Natural killer cell (primary cell): ENCODE measurements at regions not wholly inside any gene's neighbourhood (a gene's known extent, or its start where the extent isn't known, plus 50 kb on each side); places are given as distances from the start of the nearest gene placed in this dataset.

Source experiments
- ATAC-seq, 3 donors: fragments of 150-1000 bp in 2 of 3; fragments of 200-7000 bp in 1 of 3; cut with Tn5 transposase; 1 replicate in 1 of 3; 2 replicates in 2 of 3; pipeline ENCODE4 v1.10.0; 2021; ENCODE audit warnings: mild to moderate bottlenecking in 2 of 3, moderate library complexity in 2 of 3
- DNase-seq, 2 donors: peaks; one replicate each; pipeline versions ENCODE4 v3.0.0 to v3.0.0-alpha.2; 2013 to 2021; ENCODE audit warnings: mixed read lengths in 1 of 2
- H3K27ac ChIP-seq: one replicate; pipeline ENCODE4 v1.5.1; 2013; ENCODE audit warnings: mild to moderate bottlenecking, low read length
- H3K27me3 ChIP-seq: one replicate; pipeline ENCODE4 v1.6.1; 2013; ENCODE audit warnings: low read length; ENCODE audit not compliant: control insufficient read depth, insufficient read depth
- H3K36me3 ChIP-seq: one replicate; pipeline ENCODE4 v1.6.1; 2013; ENCODE audit warnings: low read length; ENCODE audit not compliant: control insufficient read depth, insufficient read depth
- H3K4me1 ChIP-seq: one replicate; pipeline ENCODE4 v1.6.1; 2013; ENCODE audit warnings: low read length; ENCODE audit not compliant: control insufficient read depth, insufficient read depth
- H3K4me3 ChIP-seq: one replicate; pipeline ENCODE4 v1.5.1; 2013; ENCODE audit warnings: low read length
- H3K9me3 ChIP-seq: one replicate; pipeline ENCODE4 v1.6.1; 2013; ENCODE audit warnings: low read length; ENCODE audit not compliant: control insufficient read depth, insufficient read depth
- H3K27ac Mint-ChIP-seq, 2 donors: one replicate each; pipeline ENCODE4 v1.8.0; 2022; ENCODE audit warnings: mild to moderate bottlenecking in 2 of 2, mixed read lengths in 2 of 2, moderate library complexity in 1 of 2
- H3K27me3 Mint-ChIP-seq, 2 donors: one replicate each; pipeline ENCODE4 v1.8.0; 2022; ENCODE audit warnings: low read depth in 2 of 2, mixed read lengths in 2 of 2
- H3K36me3 Mint-ChIP-seq: one replicate; pipeline ENCODE4 v1.8.0; 2022; ENCODE audit warnings: mixed read lengths
- H3K4me1 Mint-ChIP-seq, 2 donors: one replicate each; pipeline ENCODE4 v1.8.0; 2022; ENCODE audit warnings: mixed read lengths in 2 of 2
- H3K4me3 Mint-ChIP-seq: one replicate; pipeline ENCODE4 v1.8.0; 2022; ENCODE audit warnings: mild to moderate bottlenecking, moderate library complexity, mixed read lengths
- H3K9me3 Mint-ChIP-seq, 2 donors: one replicate each; pipeline ENCODE4 v1.8.0; 2022; ENCODE audit warnings: mixed read lengths in 2 of 2
- WGBS: methylation state at CpG from one replicate; pipeline ENCODE4 v1.1.7; 2013; ENCODE audit warnings: missing lambda C conversion rate; ENCODE audit not compliant: insufficient coverage; 5-methylcytosine and 5-hydroxymethylcytosine counted together
- intact Hi-C: fragments of 100-400 bp; cut with micrococcal nuclease; formaldehyde crosslinking; loops from one replicate; pipeline ENCODE4 v1.14.2; 2022
- TF ChIP-seq, protein P1 (sequence below): fragments of 200-600 bp; IDR thresholded peaks from one replicate; pipeline ENCODE4 v1.8.0; 2022; ENCODE audit warnings: antibody characterized with exemption

- no peak overlapping the region for H3K4me3 ChIP-seq
- H3K27me3 ChIP-seq: no peaks in the 10 kb centered on the region
- no peak overlapping the region for H3K4me3 Mint-ChIP-seq
- H3K27me3 Mint-ChIP-seq: no peaks in the 10 kb centered on the region
- H3K4me1 ChIP-seq: peaks cover 29% of the 10 kb centered on the region
- DNase-seq: no peak
- 96% methylated on average over 9 of the region's 9 CpGs for WGBS
- H3K27ac Mint-ChIP-seq: peak overlapping the region in 1 of 2 donors; percentile 80
- H3K36me3 ChIP-seq: no peaks in the 10 kb centered on the region
- intact Hi-C loops: no loop called here
- no peaks in the 10 kb centered on the region for H3K36me3 Mint-ChIP-seq
- H3K9me3 ChIP-seq: no peaks in the 10 kb centered on the region
- ATAC-seq: no peak
- no peak overlapping the region for H3K27ac ChIP-seq
- TF ChIP-seq, protein P1, sequence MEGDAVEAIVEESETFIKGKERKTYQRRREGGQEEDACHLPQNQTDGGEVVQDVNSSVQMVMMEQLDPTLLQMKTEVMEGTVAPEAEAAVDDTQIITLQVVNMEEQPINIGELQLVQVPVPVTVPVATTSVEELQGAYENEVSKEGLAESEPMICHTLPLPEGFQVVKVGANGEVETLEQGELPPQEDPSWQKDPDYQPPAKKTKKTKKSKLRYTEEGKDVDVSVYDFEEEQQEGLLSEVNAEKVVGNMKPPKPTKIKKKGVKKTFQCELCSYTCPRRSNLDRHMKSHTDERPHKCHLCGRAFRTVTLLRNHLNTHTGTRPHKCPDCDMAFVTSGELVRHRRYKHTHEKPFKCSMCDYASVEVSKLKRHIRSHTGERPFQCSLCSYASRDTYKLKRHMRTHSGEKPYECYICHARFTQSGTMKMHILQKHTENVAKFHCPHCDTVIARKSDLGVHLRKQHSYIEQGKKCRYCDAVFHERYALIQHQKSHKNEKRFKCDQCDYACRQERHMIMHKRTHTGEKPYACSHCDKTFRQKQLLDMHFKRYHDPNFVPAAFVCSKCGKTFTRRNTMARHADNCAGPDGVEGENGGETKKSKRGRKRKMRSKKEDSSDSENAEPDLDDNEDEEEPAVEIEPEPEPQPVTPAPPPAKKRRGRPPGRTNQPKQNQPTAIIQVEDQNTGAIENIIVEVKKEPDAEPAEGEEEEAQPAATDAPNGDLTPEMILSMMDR: no peak
- no peaks in the 10 kb centered on the region for H3K9me3 Mint-ChIP-seq
- H3K4me1 Mint-ChIP-seq: peaks cover 45 to 58% of the 10 kb centered on the region in 2 donors
Measured at GRCh38 chr2:8494151-8494550, 187.7 kb upstream of the ID2 start.

GRCh38 chr2:8494589-8494988 is 187.3 kb upstream of the ID2 start:
- no peaks in the 10 kb centered on the region for H3K27me3 Mint-ChIP-seq
- no peak for ATAC-seq

GRCh38 chr2:8495189-8495989 is 186.5 kb upstream of the ID2 start:
- intact Hi-C loops: no loop called here
- no peaks in the 10 kb centered on the region for H3K27me3 Mint-ChIP-seq
- no peaks in the 10 kb centered on the region for H3K27me3 ChIP-seq
- H3K4me3 Mint-ChIP-seq: no peak overlapping the region
- peaks cover 16% of the 10 kb centered on the region for H3K4me1 ChIP-seq
- no peaks in the 10 kb centered on the region for H3K36me3 ChIP-seq
- no peaks in the 10 kb centered on the region for H3K36me3 Mint-ChIP-seq
- no peak for DNase-seq
- peaks cover 36 to 53% of the 10 kb centered on the region in 2 donors for H3K4me1 Mint-ChIP-seq
- TF ChIP-seq, protein P1: no peak
- no peaks in the 10 kb centered on the region for H3K9me3 ChIP-seq
- no peak overlapping the region for H3K27ac ChIP-seq
- WGBS: 87% methylated on average over 12 of the region's 12 CpGs
- ATAC-seq: no peak
- H3K4me3 ChIP-seq: no peak overlapping the region
- H3K9me3 Mint-ChIP-seq: no peaks in the 10 kb centered on the region
- H3K27ac Mint-ChIP-seq: peak overlapping the region in 1 of 2 donors; percentile 80

More at GRCh38 chr2:8494589-8494988, 187.3 kb upstream of the ID2 start:
- TF ChIP-seq, protein P1: no peak
- WGBS: 96% methylated on average over 3 of the region's 3 CpGs
- H3K9me3 ChIP-seq: no peaks in the 10 kb centered on the region
- DNase-seq: no peak
- H3K4me1 Mint-ChIP-seq: peaks cover 44 to 56% of the 10 kb centered on the region in 2 donors
- H3K36me3 Mint-ChIP-seq: no peaks in the 10 kb centered on the region
- intact Hi-C loops: no loop called here
- peaks cover 24% of the 10 kb centered on the region for H3K4me1 ChIP-seq
- peak overlapping the region in 1 of 2 donors; percentile 80 for H3K27ac Mint-ChIP-seq
- no peak overlapping the region for H3K27ac ChIP-seq
- H3K9me3 Mint-ChIP-seq: no peaks in the 10 kb centered on the region
- no peak overlapping the region for H3K4me3 Mint-ChIP-seq
- no peak overlapping the region for H3K4me3 ChIP-seq
- no peaks in the 10 kb centered on the region for H3K27me3 ChIP-seq
- H3K36me3 ChIP-seq: no peaks in the 10 kb centered on the region

- ATAC-seq: no peak
- peaks cover 21% of the 10 kb centered on the region for H3K4me1 ChIP-seq
- 87% methylated on average over 4 of the region's 4 CpGs for WGBS
- H3K4me3 Mint-ChIP-seq: no peak overlapping the region
- intact Hi-C loops: no loop called here
- DNase-seq: no peak
- no peak overlapping the region for H3K27ac Mint-ChIP-seq
- no peaks in the 10 kb centered on the region for H3K9me3 ChIP-seq
- TF ChIP-seq, protein P1: no peak
- peaks cover 36 to 56% of the 10 kb centered on the region in 2 donors for H3K4me1 Mint-ChIP-seq
- no peaks in the 10 kb centered on the region for H3K36me3 Mint-ChIP-seq
- H3K9me3 Mint-ChIP-seq: no peaks in the 10 kb centered on the region
- H3K4me3 ChIP-seq: no peak overlapping the region
- H3K27me3 ChIP-seq: no peaks in the 10 kb centered on the region
- H3K27me3 Mint-ChIP-seq: no peaks in the 10 kb centered on the region
- H3K27ac ChIP-seq: no peak overlapping the region
- H3K36me3 ChIP-seq: no peaks in the 10 kb centered on the region
Measured at GRCh38 chr2:8496079-8496478, 185.8 kb upstream of the ID2 start.
